ENCODE measurements at regions not wholly inside any gene's neighbourhood (a gene's known extent, or its start where the extent isn't known, plus 50 kb on each side); places are given as distances from the start of the nearest gene placed in this dataset.

DNA sequence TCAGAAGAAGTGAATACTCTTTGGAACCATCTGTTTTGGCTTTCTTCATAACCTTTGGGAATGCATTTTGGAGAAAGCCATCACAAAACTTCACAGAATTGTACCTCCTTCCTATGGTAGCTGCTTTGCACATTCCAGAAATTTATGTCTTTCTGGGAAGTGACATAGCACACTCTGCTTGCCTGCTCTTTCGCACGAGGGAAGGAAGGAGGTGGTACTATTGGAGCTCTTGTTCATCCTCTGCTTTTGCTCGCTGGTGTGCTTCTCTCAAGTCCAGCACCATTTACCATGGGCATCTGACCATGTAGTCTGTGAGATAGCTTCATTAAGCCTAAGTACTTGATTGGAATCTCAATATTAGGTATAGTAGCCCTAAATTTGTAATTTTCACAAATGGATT is 473.3 kb upstream of the SLC35B3 start:
- no peak overlapping the region for H2BK15ac ChIP-seq (ENCODE audit: low read depth, low read length)
- intact Hi-C loops (cut with micrococcal nuclease) = no loop called here
- no peaks in the 10 kb centered on the region for H3K36me3 ChIP-seq (ENCODE audit: control insufficient read depth, insufficient read depth, low read length)
- H3K14ac ChIP-seq (replicated peaks; ENCODE audit: low read depth, low read length) = no peak overlapping the region
- peaks cover 2% of the 10 kb centered on the region for H3K9me3 ChIP-seq (ENCODE audit: control insufficient read depth, insufficient read depth, low read length)
- TF ChIP-seq, protein P1, sequence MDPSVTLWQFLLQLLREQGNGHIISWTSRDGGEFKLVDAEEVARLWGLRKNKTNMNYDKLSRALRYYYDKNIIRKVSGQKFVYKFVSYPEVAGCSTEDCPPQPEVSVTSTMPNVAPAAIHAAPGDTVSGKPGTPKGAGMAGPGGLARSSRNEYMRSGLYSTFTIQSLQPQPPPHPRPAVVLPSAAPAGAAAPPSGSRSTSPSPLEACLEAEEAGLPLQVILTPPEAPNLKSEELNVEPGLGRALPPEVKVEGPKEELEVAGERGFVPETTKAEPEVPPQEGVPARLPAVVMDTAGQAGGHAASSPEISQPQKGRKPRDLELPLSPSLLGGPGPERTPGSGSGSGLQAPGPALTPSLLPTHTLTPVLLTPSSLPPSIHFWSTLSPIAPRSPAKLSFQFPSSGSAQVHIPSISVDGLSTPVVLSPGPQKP (IDR thresholded peaks at IDR 0.05; ENCODE audit: borderline replicate concordance, low read depth, low read length) = no peak
- TF ChIP-seq BHLHE40 (IDR thresholded peaks at IDR 0.05; ENCODE audit: low read depth, low read length) (no peak), RCOR1 (IDR thresholded peaks at IDR 0.05; ENCODE audit: insufficient replicate concordance, low read length) (no peak), MAFK (IDR thresholded peaks at IDR 0.05; ENCODE audit: low read depth, low read length) (no peak), NFE2L2 (IDR thresholded peaks at IDR 0.05; ENCODE audit: low read depth, low read length) (no peak), MAZ (IDR thresholded peaks at IDR 0.05; ENCODE audit: borderline replicate concordance, low read depth, low read length) (no peak)
- TF ChIP-seq, protein P2, sequence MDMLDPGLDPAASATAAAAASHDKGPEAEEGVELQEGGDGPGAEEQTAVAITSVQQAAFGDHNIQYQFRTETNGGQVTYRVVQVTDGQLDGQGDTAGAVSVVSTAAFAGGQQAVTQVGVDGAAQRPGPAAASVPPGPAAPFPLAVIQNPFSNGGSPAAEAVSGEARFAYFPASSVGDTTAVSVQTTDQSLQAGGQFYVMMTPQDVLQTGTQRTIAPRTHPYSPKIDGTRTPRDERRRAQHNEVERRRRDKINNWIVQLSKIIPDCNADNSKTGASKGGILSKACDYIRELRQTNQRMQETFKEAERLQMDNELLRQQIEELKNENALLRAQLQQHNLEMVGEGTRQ (IDR thresholded peaks at IDR 0.05; ENCODE audit: low read depth, low read length) = no peak
- POLR2A ChIA-PET (ENCODE audit: unreplicated experiment) = no interaction called here
- no peaks in the 10 kb centered on the region for H3K4me1 ChIP-seq (ENCODE audit: control insufficient read depth, insufficient read depth, low read length)
- H2BK20ac ChIP-seq (ENCODE audit: low read depth, low read length) = no peak overlapping the region
- CTCF ChIA-PET = no interaction called here
- H2AFZ ChIP-seq (replicated peaks; ENCODE audit: low read length, poor library complexity) = no peak overlapping the region
- no peak overlapping the region for H3K23ac ChIP-seq (ENCODE audit: low read depth, low read length)
- H4K20me1 ChIP-seq (ENCODE audit: insufficient read depth, low read length) = no peaks in the 10 kb centered on the region
- H2BK120ac ChIP-seq (ENCODE audit: low read depth, low read length) = no peak overlapping the region
- in situ Hi-C loops (cut with MboI; ENCODE audit: low sequenced_read_pairs) = no loop called here
- no peak for DNase-seq
- WGBS, 2 experiments (ENCODE audit: extremely low coverage in 2 of 2, insufficient read length in 1 of 2) = no CpG with 5 or more reads among the region's 3 CpGs
- H3K27me3 ChIP-seq (ENCODE audit: control insufficient read depth, insufficient read depth, low read length) = no peaks in the 10 kb centered on the region
- no peak overlapping the region for H3K4ac ChIP-seq (ENCODE audit: low read depth, low read length)
- H3K9me1 ChIP-seq (ENCODE audit: insufficient read depth, low read length) = no peaks in the 10 kb centered on the region
- no peak overlapping the region for H2AK5ac ChIP-seq (ENCODE audit: low read depth, low read length)
- no TSS peak for BruUV-seq (replicated peaks)
- H3K18ac ChIP-seq (ENCODE audit: low read depth, low read length) = no peak overlapping the region
- no peak overlapping the region for H2AK9ac ChIP-seq (replicated peaks; ENCODE audit: low read depth, low read length, poor library complexity)
- H3K27ac ChIP-seq (ENCODE audit: insufficient read depth, low read length) = no peak overlapping the region
- no peak overlapping the region for H2BK5ac ChIP-seq (ENCODE audit: low read depth, low read length, poor library complexity, severe bottlenecking)
- no peaks in the 10 kb centered on the region for H3K79me1 ChIP-seq (ENCODE audit: low read depth in 1 of 2, low read length in 2 of 2)
- H4K5ac ChIP-seq (ENCODE audit: low read depth, low read length) = no peak overlapping the region
- H3K56ac ChIP-seq (ENCODE audit: extremely low read depth, insufficient read depth, low read length) = no peak overlapping the region
- dilution Hi-C loops (cut with HindIII; ENCODE audit: low sequenced_read_pairs, unreplicated experiment) = no loop called here
- H4K91ac ChIP-seq (ENCODE audit: insufficient read depth, low read depth, low read length) = no peak overlapping the region
- H4K8ac ChIP-seq (ENCODE audit: low read depth in 2 of 2, low read length in 2 of 2) = no peak overlapping the region
- H3K9ac ChIP-seq (ENCODE audit: low read depth, low read length) = no peak overlapping the region
- H3K4me3 ChIP-seq (ENCODE audit: insufficient read depth, low read depth, low read length) = no peak overlapping the region
- no peak for ATAC-seq (ENCODE audit: low read depth)
- no peak overlapping the region for H3K4me2 ChIP-seq (ENCODE audit: low read depth, low read length)
